GM12878 (cell line): ENCODE measurements at regions not wholly inside any gene's neighbourhood (a gene's known extent, or its start where the extent isn't known, plus 50 kb on each side); places are given as distances from the start of the nearest gene placed in this dataset.

Source experiments
- ATAC-seq: fragments of 200-7000 bp; cut with Tn5 transposase; 3 replicates; pipeline ENCODE4 v1.9.1; 2020; ENCODE audit warnings: mild to moderate bottlenecking, moderate library complexity
- BruUV-seq: library from RNA; stranded (reverse); fragments of 400-500 nt; replicated peaks from 2 replicates; lab custom pipeline; 2021; lab: Mats Ljungman, UMichigan
- CTCF ChIA-PET: fragments of 300-600 bp; sonication (Branson Sonifier 250); formaldehyde crosslinking; extraction: SDS; loops from one replicate; lab custom pipeline; 2021; ENCODE audit warnings: inconsistent platforms; lab: Yijun Ruan, JAX
- POLR2A ChIA-PET: fragments of 350-600 bp; formaldehyde crosslinking; extraction: SDS; loops from one replicate; lab custom pipeline; 2021; ENCODE audit warnings: inconsistent platforms; lab: Charles Lee
- RAD21 ChIA-PET: fragments of 300-600 bp; sonication (Branson Sonifier 250); formaldehyde crosslinking; loops from one replicate; lab custom pipeline; 2023; ENCODE audit warnings: antibody characterized with exemption; ENCODE audit not compliant: unreplicated experiment; lab: Charles Lee
- SMC1A ChIA-PET: fragments of 300-600 bp; sonication (Branson Sonifier 250); formaldehyde crosslinking; loops from one replicate; lab custom pipeline; 2023; ENCODE audit not compliant: unreplicated experiment, uncharacterized antibody; lab: Charles Lee
- DNase-seq: peaks from one replicate; pipeline ENCODE4 v3.0.0-alpha.2; 2011; ENCODE audit warnings: low read depth, low spot score
- FAIRE-seq: peaks from 3 replicates; lab custom pipeline; 2011; peaks lifted over from hg19 to GRCh38; lab: Jason Lieb, UNC
- H2AFZ ChIP-seq: 2 replicates; pipeline ENCODE4 v1.6.0; 2011; ENCODE audit warnings: low read depth, low read length, control low read depth; ENCODE audit not compliant: control insufficient read depth
- H3K27ac ChIP-seq: 2 replicates; pipeline ENCODE4 v1.5.1; 2011; ENCODE audit warnings: control low read depth; ENCODE audit not compliant: control insufficient read depth, insufficient read depth
- H3K27me3 ChIP-seq, 2 experiments: replicated peaks in 1 of 2; 2 replicates each; pipeline versions ENCODE4 v1.6.0 to v1.6.1; 2011; ENCODE audit warnings: low read length in 1 of 2; ENCODE audit not compliant: control insufficient read depth in 2 of 2, insufficient read depth in 2 of 2
- H3K36me3 ChIP-seq, 2 experiments: 2 replicates each; pipeline ENCODE4 v1.5.1; 2011; ENCODE audit warnings: low read length in 1 of 2; ENCODE audit not compliant: control insufficient read depth in 2 of 2, insufficient read depth in 2 of 2
- H3K4me1 ChIP-seq: 2 replicates; pipeline ENCODE4 v1.6.1; 2011; ENCODE audit warnings: mild to moderate bottlenecking, low read length, moderate library complexity, mixed read lengths; ENCODE audit not compliant: control insufficient read depth, insufficient read depth
- H3K4me2 ChIP-seq: 2 replicates; pipeline ENCODE4 v1.6.0; 2011; ENCODE audit warnings: control low read depth; ENCODE audit not compliant: control insufficient read depth, insufficient read depth
- H3K4me3 ChIP-seq: fragments of 200-600 bp; sonication (generic); 2 replicates; pipeline ENCODE4 v1.5.1; 2016
- H3K79me2 ChIP-seq: 2 replicates; pipeline ENCODE4 v1.6.0; 2011; ENCODE audit warnings: low read length; ENCODE audit not compliant: control insufficient read depth, insufficient read depth
- H3K9ac ChIP-seq: 2 replicates; pipeline ENCODE4 v1.8.0; 2011; ENCODE audit warnings: low read length, control low read depth, mixed read lengths; ENCODE audit not compliant: control insufficient read depth, insufficient read depth
- H3K9me3 ChIP-seq: replicated peaks from 3 replicates; pipeline ENCODE4 v1.5.1; 2011; ENCODE audit warnings: mild to moderate bottlenecking, low read length; ENCODE audit not compliant: control insufficient read depth, insufficient read depth
- H4K20me1 ChIP-seq: 2 replicates; pipeline ENCODE4 v1.6.0; 2011; ENCODE audit not compliant: control insufficient read depth, insufficient read depth
- CBX3 ChIP-seq: fragments of 200-600 bp; sonication (generic); IDR thresholded peaks from 2 replicates; pipeline ENCODE4 v1.6.1; 2016; ENCODE audit warnings: low read depth, borderline replicate concordance
- CBX5 ChIP-seq: sonication (generic); IDR thresholded peaks from 2 replicates; pipeline ENCODE4 v1.6.1; 2016; ENCODE audit warnings: low read depth, moderate library complexity, mild to moderate bottlenecking, inconsistent platforms
- IRF4 ChIP-seq: IDR thresholded peaks from 2 replicates; pipeline ENCODE4 v1.6.1; 2011; ENCODE audit warnings: low read depth, low read length
- JUND ChIP-seq: IDR thresholded peaks from 2 replicates; pipeline ENCODE4 v1.6.1; 2012; ENCODE audit warnings: low read depth, mild to moderate bottlenecking, low read length, improper control_type of control experiment, moderate library complexity
- MXI1 ChIP-seq: fragments of 150-350 bp; IDR thresholded peaks from 2 replicates; pipeline ENCODE4 v1.6.1; 2011; ENCODE audit warnings: low read depth, mild to moderate bottlenecking, inconsistent platforms, low read length, improper control_type of control experiment
- MYB ChIP-seq: fragments of 150-350 bp; IDR thresholded peaks from 2 replicates; pipeline ENCODE4 v1.6.1; 2014; ENCODE audit warnings: mild to moderate bottlenecking, low read depth, low read length, borderline replicate concordance
- NR2F1 ChIP-seq: fragments of 450-650 bp; conservative IDR thresholded peaks from 2 replicates; pipeline ENCODE4 v1.6.1; 2017; ENCODE audit warnings: mild to moderate bottlenecking
- RELA ChIP-seq: fragments of 450-650 bp; IDR thresholded peaks from 2 replicates; pipeline ENCODE4 v1.8.0; 2014; ENCODE audit warnings: borderline replicate concordance; ENCODE audit not compliant: partially characterized antibody
- RFX5 ChIP-seq: IDR thresholded peaks from 2 replicates; pipeline ENCODE4 v1.6.1; 2011; ENCODE audit warnings: low read depth, low read length, improper control_type of control experiment
- RUNX3 ChIP-seq: IDR thresholded peaks from 2 replicates; pipeline ENCODE4 v1.6.1; 2012; ENCODE audit warnings: low read length, inconsistent platforms
- SP1 ChIP-seq: IDR thresholded peaks from one replicate; pipeline ENCODE4 v1.6.1; 2011; ENCODE audit warnings: low read depth, low read length
- STAT3 ChIP-seq: IDR thresholded peaks from 2 replicates; pipeline ENCODE4 v1.6.1; 2011; ENCODE audit warnings: low read depth, low read length, improper control_type of control experiment
- SUZ12 ChIP-seq: fragments of 200-600 bp; sonication (generic); IDR thresholded peaks from one replicate; pipeline ENCODE4 v1.6.1; 2018; ENCODE audit warnings: antibody characterized with exemption, mild to moderate bottlenecking; ENCODE audit not compliant: unreplicated experiment
- ZNF217 ChIP-seq: fragments of 450-650 bp; IDR thresholded peaks from 2 replicates; pipeline ENCODE4 v1.6.1; 2017; ENCODE audit warnings: antibody characterized with exemption, mild to moderate bottlenecking
- WGBS: methylation state at CpG from one replicate; pipeline ENCODE4 v1.1.6; 2016; ENCODE audit warnings: low lambda C conversion rate; ENCODE audit not compliant: insufficient replicate concordance, insufficient coverage; ENCODE audit errors: missing lambda C conversion rate; 5-methylcytosine and 5-hydroxymethylcytosine counted together
- in situ Hi-C: fragments of 300-500 bp; cut with MboI; formaldehyde crosslinking; loops from 9 replicates; pipeline ENCODE4 v1.14.3; 2018; ENCODE audit warnings: mixed read lengths
- intact Hi-C: fragments of 100-400 bp; cut with micrococcal nuclease; formaldehyde crosslinking; loops from one replicate; pipeline ENCODE4 v1.14.2; 2022; ENCODE audit not compliant: unreplicated experiment
- TF ChIP-seq, protein P1 (sequence below): IDR thresholded peaks from 2 replicates; pipeline ENCODE4 v1.6.1; 2012; ENCODE audit warnings: improper control_type of control experiment, low read depth, low read length; ENCODE audit not compliant: insufficient replicate concordance
- TF ChIP-seq, protein P2 (sequence below): fragments of 450-650 bp; IDR thresholded peaks from 2 replicates; pipeline ENCODE4 v1.6.1; 2017; ENCODE audit warnings: low read depth, mild to moderate bottlenecking, moderate library complexity
- TF ChIP-seq, protein P3 (sequence below): IDR thresholded peaks from 2 replicates; pipeline ENCODE4 v1.6.1; 2011; ENCODE audit warnings: low read depth, low read length, improper control_type of control experiment, borderline replicate concordance

DNA sequence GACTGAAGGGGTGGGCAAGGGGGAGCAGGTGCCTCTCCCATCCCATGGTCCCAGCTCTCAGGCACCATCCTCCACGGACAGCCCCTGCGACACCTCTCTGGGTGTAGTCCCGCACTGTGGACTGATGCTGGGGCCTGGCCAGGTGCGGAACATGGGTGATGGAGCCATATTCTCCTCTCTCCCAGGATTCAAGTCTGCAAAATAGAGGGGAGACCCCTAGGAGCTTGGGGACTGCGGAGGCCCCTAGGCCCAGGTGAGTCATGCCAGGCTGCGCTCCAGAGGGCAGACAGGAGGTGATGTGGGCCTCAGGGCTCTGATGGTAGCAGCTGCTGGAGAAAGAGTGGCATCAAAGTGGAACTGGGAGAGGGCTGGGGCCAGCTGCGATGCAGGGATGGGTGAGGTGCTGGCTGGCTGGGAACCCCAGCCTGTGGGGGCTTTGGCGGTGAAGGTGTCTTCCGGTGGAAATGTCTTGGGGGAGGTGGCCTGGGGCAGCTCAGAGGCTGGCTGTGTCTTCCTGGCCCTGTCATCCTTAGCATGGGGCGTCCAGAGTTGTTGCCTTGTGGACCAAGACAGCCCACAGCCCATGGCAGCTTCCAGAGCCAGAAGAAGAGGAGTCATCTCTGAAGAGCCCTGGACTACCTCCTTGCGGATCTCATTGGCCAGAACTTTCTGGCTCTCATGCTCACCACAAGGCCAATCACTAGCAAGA is 149.1 kb downstream of the KIF26A start:
- intact Hi-C loops: no loop called here
- Histone ChIP-seq H3K27me3 (no peaks in the 10 kb centered on the region), H4K20me1 (no peaks in the 10 kb centered on the region), H3K4me3 (no peak overlapping the region), H3K4me1 (no peaks in the 10 kb centered on the region), H3K4me2 (no peak overlapping the region), H3K36me3 (no peaks in the 10 kb centered on the region), H2AFZ (no peak overlapping the region), H3K9ac (no peak overlapping the region), H3K27ac (no peak overlapping the region), H3K9me3 (no peaks in the 10 kb centered on the region), H3K79me2 (no peaks in the 10 kb centered on the region)
- DNase-seq: no peak
- POLR2A ChIA-PET: no interaction called here
- in situ Hi-C loops: no loop called here
- TF ChIP-seq CBX3 (no peak), CBX5 (no peak), NR2F1 (no peak), ZNF217 (no peak), SP1 (no peak), RUNX3 (no peak), RELA (no peak), MYB (no peak), RFX5 (no peak), MXI1 (no peak), IRF4 (no peak), JUND (no peak), SUZ12 (no peak), STAT3 (no peak)
- TF ChIP-seq, protein P1, sequence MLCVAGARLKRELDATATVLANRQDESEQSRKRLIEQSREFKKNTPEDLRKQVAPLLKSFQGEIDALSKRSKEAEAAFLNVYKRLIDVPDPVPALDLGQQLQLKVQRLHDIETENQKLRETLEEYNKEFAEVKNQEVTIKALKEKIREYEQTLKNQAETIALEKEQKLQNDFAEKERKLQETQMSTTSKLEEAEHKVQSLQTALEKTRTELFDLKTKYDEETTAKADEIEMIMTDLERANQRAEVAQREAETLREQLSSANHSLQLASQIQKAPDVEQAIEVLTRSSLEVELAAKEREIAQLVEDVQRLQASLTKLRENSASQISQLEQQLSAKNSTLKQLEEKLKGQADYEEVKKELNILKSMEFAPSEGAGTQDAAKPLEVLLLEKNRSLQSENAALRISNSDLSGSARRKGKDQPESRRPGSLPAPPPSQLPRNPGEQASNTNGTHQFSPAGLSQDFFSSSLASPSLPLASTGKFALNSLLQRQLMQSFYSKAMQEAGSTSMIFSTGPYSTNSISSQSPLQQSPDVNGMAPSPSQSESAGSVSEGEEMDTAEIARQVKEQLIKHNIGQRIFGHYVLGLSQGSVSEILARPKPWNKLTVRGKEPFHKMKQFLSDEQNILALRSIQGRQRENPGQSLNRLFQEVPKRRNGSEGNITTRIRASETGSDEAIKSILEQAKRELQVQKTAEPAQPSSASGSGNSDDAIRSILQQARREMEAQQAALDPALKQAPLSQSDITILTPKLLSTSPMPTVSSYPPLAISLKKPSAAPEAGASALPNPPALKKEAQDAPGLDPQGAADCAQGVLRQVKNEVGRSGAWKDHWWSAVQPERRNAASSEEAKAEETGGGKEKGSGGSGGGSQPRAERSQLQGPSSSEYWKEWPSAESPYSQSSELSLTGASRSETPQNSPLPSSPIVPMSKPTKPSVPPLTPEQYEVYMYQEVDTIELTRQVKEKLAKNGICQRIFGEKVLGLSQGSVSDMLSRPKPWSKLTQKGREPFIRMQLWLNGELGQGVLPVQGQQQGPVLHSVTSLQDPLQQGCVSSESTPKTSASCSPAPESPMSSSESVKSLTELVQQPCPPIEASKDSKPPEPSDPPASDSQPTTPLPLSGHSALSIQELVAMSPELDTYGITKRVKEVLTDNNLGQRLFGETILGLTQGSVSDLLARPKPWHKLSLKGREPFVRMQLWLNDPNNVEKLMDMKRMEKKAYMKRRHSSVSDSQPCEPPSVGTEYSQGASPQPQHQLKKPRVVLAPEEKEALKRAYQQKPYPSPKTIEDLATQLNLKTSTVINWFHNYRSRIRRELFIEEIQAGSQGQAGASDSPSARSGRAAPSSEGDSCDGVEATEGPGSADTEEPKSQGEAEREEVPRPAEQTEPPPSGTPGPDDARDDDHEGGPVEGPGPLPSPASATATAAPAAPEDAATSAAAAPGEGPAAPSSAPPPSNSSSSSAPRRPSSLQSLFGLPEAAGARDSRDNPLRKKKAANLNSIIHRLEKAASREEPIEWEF: no peak
- TF ChIP-seq, protein P2, sequence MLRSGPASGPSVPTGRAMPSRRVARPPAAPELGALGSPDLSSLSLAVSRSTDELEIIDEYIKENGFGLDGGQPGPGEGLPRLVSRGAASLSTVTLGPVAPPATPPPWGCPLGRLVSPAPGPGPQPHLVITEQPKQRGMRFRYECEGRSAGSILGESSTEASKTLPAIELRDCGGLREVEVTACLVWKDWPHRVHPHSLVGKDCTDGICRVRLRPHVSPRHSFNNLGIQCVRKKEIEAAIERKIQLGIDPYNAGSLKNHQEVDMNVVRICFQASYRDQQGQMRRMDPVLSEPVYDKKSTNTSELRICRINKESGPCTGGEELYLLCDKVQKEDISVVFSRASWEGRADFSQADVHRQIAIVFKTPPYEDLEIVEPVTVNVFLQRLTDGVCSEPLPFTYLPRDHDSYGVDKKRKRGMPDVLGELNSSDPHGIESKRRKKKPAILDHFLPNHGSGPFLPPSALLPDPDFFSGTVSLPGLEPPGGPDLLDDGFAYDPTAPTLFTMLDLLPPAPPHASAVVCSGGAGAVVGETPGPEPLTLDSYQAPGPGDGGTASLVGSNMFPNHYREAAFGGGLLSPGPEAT: no peak
- TF ChIP-seq, protein P3, sequence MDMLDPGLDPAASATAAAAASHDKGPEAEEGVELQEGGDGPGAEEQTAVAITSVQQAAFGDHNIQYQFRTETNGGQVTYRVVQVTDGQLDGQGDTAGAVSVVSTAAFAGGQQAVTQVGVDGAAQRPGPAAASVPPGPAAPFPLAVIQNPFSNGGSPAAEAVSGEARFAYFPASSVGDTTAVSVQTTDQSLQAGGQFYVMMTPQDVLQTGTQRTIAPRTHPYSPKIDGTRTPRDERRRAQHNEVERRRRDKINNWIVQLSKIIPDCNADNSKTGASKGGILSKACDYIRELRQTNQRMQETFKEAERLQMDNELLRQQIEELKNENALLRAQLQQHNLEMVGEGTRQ: no peak
- no peak for ATAC-seq
- no TSS peak for BruUV-seq
- 51% methylated on average over 11 of the region's 11 CpGs for WGBS
- CTCF ChIA-PET: no interaction called here
- SMC1A ChIA-PET: no interaction called here
- no peak for FAIRE-seq
- RAD21 ChIA-PET: no interaction called here
